ENCODE measurements at regions not wholly inside any gene's neighbourhood (a gene's known extent, or its start where the extent isn't known, plus 50 kb on each side); places are given as distances from the start of the nearest gene placed in this dataset.

DNA sequence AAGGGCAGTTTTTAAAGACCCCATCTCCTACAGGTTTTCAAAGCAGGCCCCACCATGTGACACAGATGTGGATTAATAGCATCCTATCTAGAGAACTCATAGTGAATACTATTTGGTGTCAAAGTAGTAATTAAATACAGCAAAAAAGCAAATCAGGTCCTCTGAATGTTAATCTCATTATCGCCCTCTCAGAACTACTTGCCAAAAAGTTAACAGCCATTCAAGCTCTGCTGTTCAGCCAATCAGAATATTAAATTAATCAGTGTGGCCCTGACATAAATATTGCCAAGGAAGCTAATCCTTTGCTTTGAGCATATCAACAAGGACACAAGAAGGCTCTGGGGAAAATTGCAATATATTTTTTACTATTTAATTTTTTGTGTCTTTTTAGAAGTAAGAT, 428.9 kb upstream of the SOX11 start:
- WGBS, 2 experiments = 92 to 100% methylated on average over 1 of the region's 1 CpG
- no peak overlapping the region for H3K4me3 ChIP-seq (ENCODE audit: insufficient read depth, low read depth, low read length)
- no peaks in the 10 kb centered on the region for H3K9me3 ChIP-seq (ENCODE audit: control insufficient read depth, low read length)
- H3K4me1 ChIP-seq (ENCODE audit: control insufficient read depth, insufficient read depth, low read length) = no peaks in the 10 kb centered on the region
- no peaks in the 10 kb centered on the region for H3K27me3 ChIP-seq (ENCODE audit: control insufficient read depth, insufficient read depth, low read length, poor library complexity, severe bottlenecking)
- H3K36me3 ChIP-seq (ENCODE audit: control insufficient read depth, insufficient read depth, low read length) = no peaks in the 10 kb centered on the region
- H3K27ac ChIP-seq (ENCODE audit: insufficient read depth, low read depth, low read length, poor library complexity, severe bottlenecking) = no peak overlapping the region

- Histone ChIP-seq H3K27ac (ENCODE audit: insufficient read depth, low read depth, low read length, poor library complexity, severe bottlenecking) (no peak overlapping the region), H3K4me3 (ENCODE audit: insufficient read depth, low read depth, low read length) (no peak overlapping the region), H3K27me3 (ENCODE audit: control insufficient read depth, insufficient read depth, low read length, poor library complexity, severe bottlenecking) (no peaks in the 10 kb centered on the region), H3K36me3 (ENCODE audit: control insufficient read depth, insufficient read depth, low read length) (no peaks in the 10 kb centered on the region), H3K4me1 (ENCODE audit: control insufficient read depth, insufficient read depth, low read length) (no peaks in the 10 kb centered on the region), H3K9me3 (ENCODE audit: control insufficient read depth, low read length) (no peaks in the 10 kb centered on the region)
- 72 to 79% methylated on average over 3 of the region's 3 CpGs for WGBS, 2 experiments
Observed at GRCh38 chr2:5264361-5264760, 427.8 kb upstream of the SOX11 start.

DNA sequence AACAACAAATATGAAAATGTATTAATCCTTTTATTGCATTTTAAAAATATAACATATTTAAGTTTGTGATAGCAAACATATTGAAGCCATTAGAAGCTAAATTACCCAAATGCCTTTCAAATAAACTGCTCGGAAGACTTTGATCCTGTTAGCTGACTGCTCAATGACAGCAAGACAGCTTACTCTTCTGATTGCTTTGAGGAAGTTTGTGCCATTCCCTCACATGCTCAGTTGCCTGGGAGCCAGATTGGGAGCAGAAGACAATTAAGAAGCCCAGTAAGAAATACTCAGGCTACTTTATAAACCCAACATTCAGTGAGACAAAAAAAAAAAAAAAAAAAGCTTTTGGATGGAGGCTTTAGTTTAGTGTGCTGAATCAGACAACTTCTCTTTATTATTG, 407.1 kb upstream of the SOX11 start:
- WGBS, 2 experiments = 80 to 83% methylated on average over 1 of the region's 1 CpG
- no peaks in the 10 kb centered on the region for H3K27me3 ChIP-seq (ENCODE audit: control insufficient read depth, insufficient read depth, low read length, poor library complexity, severe bottlenecking)
- no peaks in the 10 kb centered on the region for H3K9me3 ChIP-seq (ENCODE audit: control insufficient read depth, low read length)
- H3K27ac ChIP-seq (ENCODE audit: insufficient read depth, low read depth, low read length, poor library complexity, severe bottlenecking) = no peak overlapping the region
- H3K36me3 ChIP-seq (ENCODE audit: control insufficient read depth, insufficient read depth, low read length) = no peaks in the 10 kb centered on the region
- H3K4me1 ChIP-seq (ENCODE audit: control insufficient read depth, insufficient read depth, low read length) = no peaks in the 10 kb centered on the region
- H3K4me3 ChIP-seq (ENCODE audit: insufficient read depth, low read depth, low read length) = no peak overlapping the region

- H3K9me3 ChIP-seq (ENCODE audit: control insufficient read depth, low read length) = no peaks in the 10 kb centered on the region
- H3K27me3 ChIP-seq (ENCODE audit: control insufficient read depth, insufficient read depth, low read length, poor library complexity, severe bottlenecking) = no peaks in the 10 kb centered on the region
- H3K27ac ChIP-seq (ENCODE audit: insufficient read depth, low read depth, low read length, poor library complexity, severe bottlenecking) = no peak overlapping the region
- no peaks in the 10 kb centered on the region for H3K4me1 ChIP-seq (ENCODE audit: control insufficient read depth, insufficient read depth, low read length)
- no peaks in the 10 kb centered on the region for H3K36me3 ChIP-seq (ENCODE audit: control insufficient read depth, insufficient read depth, low read length)
- 93 to 96% methylated on average over 7 of the region's 8 CpGs for WGBS, 2 experiments
- no peak overlapping the region for H3K4me3 ChIP-seq (ENCODE audit: insufficient read depth, low read depth, low read length)
Observed at GRCh38 chr2:5285872-5286769, 406.1 kb upstream of the SOX11 start.

DNA sequence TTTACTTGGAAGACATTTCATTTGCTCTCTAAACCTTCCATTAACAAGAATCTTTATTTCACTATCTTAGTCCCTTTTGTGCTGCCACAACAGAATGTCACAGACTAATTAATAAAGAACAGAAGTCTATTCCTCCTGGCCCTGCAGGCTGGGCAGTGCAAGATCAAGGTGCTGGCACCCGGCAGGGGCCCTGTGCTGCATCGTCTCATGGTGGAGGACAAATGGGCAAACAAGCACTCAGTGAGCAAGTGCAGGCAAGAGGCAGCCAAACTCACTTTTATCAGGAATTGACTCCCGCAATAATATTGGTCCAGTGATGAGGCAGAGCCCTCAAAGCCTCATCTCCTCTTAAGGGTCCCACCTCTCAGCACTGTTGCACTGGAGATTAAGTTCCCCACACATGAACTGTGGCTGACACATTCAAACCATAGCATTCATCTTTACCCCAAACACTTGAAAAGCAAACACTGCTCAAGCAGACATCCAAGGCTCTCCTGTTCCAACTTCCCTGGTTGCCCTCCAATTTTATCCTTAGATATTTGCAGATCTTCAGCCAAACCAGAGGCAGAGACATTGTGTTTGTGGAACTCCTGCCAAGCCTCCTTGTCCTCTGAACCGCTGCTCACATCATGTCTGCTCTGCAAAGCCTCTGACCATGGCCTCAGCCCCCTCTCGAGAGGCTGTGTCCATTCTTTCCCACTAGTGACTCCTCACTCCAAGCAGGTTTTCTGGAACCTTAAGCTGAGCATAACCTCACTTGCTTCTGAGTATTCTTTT, 404.4 kb upstream of the SOX11 start:
- H3K4me1 ChIP-seq (ENCODE audit: control insufficient read depth, insufficient read depth, low read length) = no peaks in the 10 kb centered on the region
- H3K27ac ChIP-seq (ENCODE audit: insufficient read depth, low read depth, low read length, poor library complexity, severe bottlenecking) = no peak overlapping the region
- no peak overlapping the region for H3K4me3 ChIP-seq (ENCODE audit: insufficient read depth, low read depth, low read length)
- WGBS, 2 experiments = 83 to 84% methylated on average over 5 of the region's 5 CpGs
- no peaks in the 10 kb centered on the region for H3K27me3 ChIP-seq (ENCODE audit: control insufficient read depth, insufficient read depth, low read length, poor library complexity, severe bottlenecking)
- H3K36me3 ChIP-seq (ENCODE audit: control insufficient read depth, insufficient read depth, low read length) = no peaks in the 10 kb centered on the region
- H3K9me3 ChIP-seq (ENCODE audit: control insufficient read depth, low read length) = no peaks in the 10 kb centered on the region

DNA sequence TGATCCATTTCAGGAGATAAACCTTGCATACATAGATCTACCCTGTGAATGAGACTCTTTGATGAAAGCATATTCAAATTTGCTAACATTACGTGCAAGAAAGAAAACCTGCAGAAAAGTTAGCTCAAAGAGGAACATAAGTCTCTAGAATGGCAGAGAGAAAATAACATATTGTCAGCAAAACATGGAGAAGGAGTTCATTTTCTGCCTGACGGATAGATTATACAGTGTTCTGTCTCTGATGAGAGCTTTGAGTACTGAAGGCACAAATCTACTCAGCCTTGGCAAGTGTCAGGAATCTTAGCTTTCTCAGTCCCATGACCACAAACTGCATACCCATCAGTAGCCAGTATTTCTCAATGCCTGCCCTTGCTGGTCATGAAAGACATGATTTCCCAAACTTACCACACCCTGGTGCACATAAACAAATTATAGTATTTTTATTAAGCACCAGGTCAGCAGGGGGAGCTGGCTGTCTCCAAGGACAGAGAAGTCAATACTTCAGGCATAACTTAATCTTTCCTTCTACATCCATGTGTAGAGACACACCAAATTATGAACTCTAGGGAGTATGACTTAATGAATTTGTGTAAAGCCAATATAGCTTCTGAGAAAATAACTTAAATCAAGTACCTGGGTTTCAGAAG, 401.2 kb upstream of the SOX11 start:
- H3K4me1 ChIP-seq (ENCODE audit: control insufficient read depth, insufficient read depth, low read length) = no peaks in the 10 kb centered on the region
- no peak overlapping the region for H3K4me3 ChIP-seq (ENCODE audit: insufficient read depth, low read depth, low read length)
- H3K9me3 ChIP-seq (ENCODE audit: control insufficient read depth, low read length) = no peaks in the 10 kb centered on the region
- WGBS, 2 experiments = 44 to 47% methylated on average over 2 of the region's 2 CpGs
- H3K27me3 ChIP-seq (ENCODE audit: control insufficient read depth, insufficient read depth, low read length, poor library complexity, severe bottlenecking) = no peaks in the 10 kb centered on the region
- H3K27ac ChIP-seq (ENCODE audit: insufficient read depth, low read depth, low read length, poor library complexity, severe bottlenecking) = no peak overlapping the region
- H3K36me3 ChIP-seq (ENCODE audit: control insufficient read depth, insufficient read depth, low read length) = no peaks in the 10 kb centered on the region

- no peaks in the 10 kb centered on the region for H3K27me3 ChIP-seq (ENCODE audit: control insufficient read depth, insufficient read depth, low read length, poor library complexity, severe bottlenecking)
- no peaks in the 10 kb centered on the region for H3K4me1 ChIP-seq (ENCODE audit: control insufficient read depth, insufficient read depth, low read length)
- no peak overlapping the region for H3K4me3 ChIP-seq (ENCODE audit: insufficient read depth, low read depth, low read length)
- H3K27ac ChIP-seq (ENCODE audit: insufficient read depth, low read depth, low read length, poor library complexity, severe bottlenecking) = no peak overlapping the region
- H3K36me3 ChIP-seq (ENCODE audit: control insufficient read depth, insufficient read depth, low read length) = no peaks in the 10 kb centered on the region
- 100% methylated on average over 1 of the region's 1 CpG; no CpG with 5 or more reads in 1 of the 2 experiments for whole genome bisulfite sequencing, 2 experiments
- no peaks in the 10 kb centered on the region for H3K9me3 ChIP-seq (ENCODE audit: control insufficient read depth, low read length)
Observed at GRCh38 chr2:5304640-5305039, 387.5 kb upstream of the SOX11 start.

GRCh38 chr2:5315041-5315440, 377.1 kb upstream of the SOX11 start:
- whole genome bisulfite sequencing, 2 experiments = 44 to 89% methylated on average over 1 to 2 of the region's 2 CpGs

DNA sequence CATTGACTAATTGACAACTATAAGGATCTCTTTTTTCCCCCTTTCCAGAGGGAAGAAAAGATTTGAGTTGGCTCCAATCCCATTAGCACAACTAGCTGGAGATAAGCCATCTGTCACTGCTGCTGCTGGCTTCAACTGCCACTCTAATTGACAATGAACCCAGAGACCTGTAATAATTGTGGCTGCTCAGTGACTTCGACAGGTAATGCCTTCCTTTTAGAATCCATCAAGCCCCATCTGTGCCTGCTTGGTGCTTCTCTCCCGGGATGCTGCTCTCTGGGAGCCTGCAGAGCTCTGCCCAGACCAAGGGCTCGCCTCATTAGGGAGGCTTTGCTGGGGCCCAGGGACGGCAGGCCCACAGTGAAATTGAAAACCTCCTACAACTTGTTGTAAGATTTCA, 376.7 kb upstream of the SOX11 start:
- Histone ChIP-seq H3K36me3 (ENCODE audit: control insufficient read depth, insufficient read depth, low read length) (no peaks in the 10 kb centered on the region), H3K27ac (ENCODE audit: insufficient read depth, low read depth, low read length, poor library complexity, severe bottlenecking) (no peak overlapping the region), H3K9me3 (ENCODE audit: control insufficient read depth, low read length) (no peaks in the 10 kb centered on the region), H3K4me3 (ENCODE audit: insufficient read depth, low read depth, low read length) (no peak overlapping the region), H3K27me3 (ENCODE audit: control insufficient read depth, insufficient read depth, low read length, poor library complexity, severe bottlenecking) (no peaks in the 10 kb centered on the region), H3K4me1 (ENCODE audit: control insufficient read depth, insufficient read depth, low read length) (no peaks in the 10 kb centered on the region)
- 87 to 90% methylated on average over 4 of the region's 4 CpGs for WGBS, 2 experiments

More at GRCh38 chr2:5315041-5315440, 377.1 kb upstream of the SOX11 start:
- no peaks in the 10 kb centered on the region for H3K27me3 ChIP-seq (ENCODE audit: control insufficient read depth, insufficient read depth, low read length, poor library complexity, severe bottlenecking)
- no peak overlapping the region for H3K4me3 ChIP-seq (ENCODE audit: insufficient read depth, low read depth, low read length)
- H3K27ac ChIP-seq (ENCODE audit: insufficient read depth, low read depth, low read length, poor library complexity, severe bottlenecking) = no peak overlapping the region
- no peaks in the 10 kb centered on the region for H3K36me3 ChIP-seq (ENCODE audit: control insufficient read depth, insufficient read depth, low read length)
- H3K9me3 ChIP-seq (ENCODE audit: control insufficient read depth, low read length) = no peaks in the 10 kb centered on the region
- no peaks in the 10 kb centered on the region for H3K4me1 ChIP-seq (ENCODE audit: control insufficient read depth, insufficient read depth, low read length)

GRCh38 chr2:5316001-5316490, 376.1 kb upstream of the SOX11 start:
- Histone ChIP-seq H3K4me1 (ENCODE audit: control insufficient read depth, insufficient read depth, low read length) (no peaks in the 10 kb centered on the region), H3K27ac (ENCODE audit: insufficient read depth, low read depth, low read length, poor library complexity, severe bottlenecking) (no peak overlapping the region), H3K9me3 (ENCODE audit: control insufficient read depth, low read length) (no peaks in the 10 kb centered on the region), H3K4me3 (ENCODE audit: insufficient read depth, low read depth, low read length) (no peak overlapping the region), H3K27me3 (ENCODE audit: control insufficient read depth, insufficient read depth, low read length, poor library complexity, severe bottlenecking) (no peaks in the 10 kb centered on the region), H3K36me3 (ENCODE audit: control insufficient read depth, insufficient read depth, low read length) (no peaks in the 10 kb centered on the region)
- 85 to 89% methylated on average over 1 of the region's 1 CpG for WGBS, 2 experiments

Data from ectodermal cell (in vitro differentiated cells).